Osteoblast (primary cell): ENCODE measurements at regions not wholly inside any gene's neighbourhood (a gene's known extent, or its start where the extent isn't known, plus 50 kb on each side); places are given as distances from the start of the nearest gene placed in this dataset.

Experiments used
- DNase-seq: peaks from one replicate; pipeline ENCODE4 v3.0.0; 2011; ENCODE audit warnings: low spot score, mixed read lengths; ENCODE audit not compliant: insufficient read length; ENCODE audit errors: missing footprints
- H2AFZ ChIP-seq: 2 replicates; pipeline ENCODE4 v1.6.0; 2011; ENCODE audit warnings: mild to moderate bottlenecking, low read length
- H3K27ac ChIP-seq: 2 replicates; pipeline ENCODE4 v1.5.1; 2011; ENCODE audit warnings: mild to moderate bottlenecking, low read depth, low read length, moderate library complexity
- H3K27me3 ChIP-seq: 2 replicates; pipeline ENCODE4 v1.6.0; 2012; ENCODE audit warnings: mild to moderate bottlenecking, control low read depth, inconsistent platforms, low read length, moderate library complexity; ENCODE audit not compliant: insufficient read depth
- H3K36me3 ChIP-seq: 2 replicates; pipeline ENCODE4 v1.5.1; 2011; ENCODE audit warnings: mild to moderate bottlenecking, low read length, control low read depth, moderate library complexity; ENCODE audit not compliant: insufficient read depth
- H3K4me1 ChIP-seq: 2 replicates; pipeline ENCODE4 v1.5.1; 2011; ENCODE audit warnings: mild to moderate bottlenecking, low read length, control low read depth, moderate library complexity; ENCODE audit not compliant: insufficient read depth
- H3K4me2 ChIP-seq: 2 replicates; pipeline ENCODE4 v1.6.0; 2011; ENCODE audit warnings: mild to moderate bottlenecking, low read length; ENCODE audit not compliant: insufficient read depth
- H3K4me3 ChIP-seq: fragments of 200-600 bp; sonication (generic); 3 replicates; pipeline ENCODE4 v1.5.1; 2012; ENCODE audit warnings: mild to moderate bottlenecking, low read length, inconsistent platforms; ENCODE audit not compliant: insufficient read depth
- H3K79me2 ChIP-seq: 2 replicates; pipeline ENCODE4 v1.6.0; 2012; ENCODE audit warnings: mild to moderate bottlenecking, low read length, control low read depth, inconsistent platforms; ENCODE audit not compliant: insufficient read depth
- H3K9me3 ChIP-seq: 2 replicates; pipeline ENCODE4 v1.5.1; 2011; ENCODE audit warnings: low read depth, low read length, control low read depth
- H4K20me1 ChIP-seq: 2 replicates; pipeline ENCODE4 v1.6.0; 2012; ENCODE audit warnings: mild to moderate bottlenecking, low read length, control low read depth; ENCODE audit not compliant: insufficient read depth
- CTCF ChIP-seq: IDR thresholded peaks from 2 replicates; pipeline ENCODE4 v1.5.1; 2011; ENCODE audit warnings: mild to moderate bottlenecking, low read depth, low read length, moderate library complexity; ENCODE audit errors: extremely low read depth

- Histone ChIP-seq H4K20me1 (no peaks in the 10 kb centered on the region), H3K4me2 (no peak overlapping the region), H2AFZ (no peak overlapping the region), H3K27me3 (no peaks in the 10 kb centered on the region), H3K27ac (no peak overlapping the region), H3K36me3 (no peaks in the 10 kb centered on the region), H3K4me3 (no peak overlapping the region), H3K9me3 (peaks cover 3% of the 10 kb centered on the region), H3K4me1 (no peaks in the 10 kb centered on the region), H3K79me2 (no peaks in the 10 kb centered on the region)
- DNase-seq, result no peak
- TF ChIP-seq CTCF, result no peak
Observed at GRCh38 chr2:34627003-34627402, 1027.9 kb upstream of the FAM98A start.

DNA sequence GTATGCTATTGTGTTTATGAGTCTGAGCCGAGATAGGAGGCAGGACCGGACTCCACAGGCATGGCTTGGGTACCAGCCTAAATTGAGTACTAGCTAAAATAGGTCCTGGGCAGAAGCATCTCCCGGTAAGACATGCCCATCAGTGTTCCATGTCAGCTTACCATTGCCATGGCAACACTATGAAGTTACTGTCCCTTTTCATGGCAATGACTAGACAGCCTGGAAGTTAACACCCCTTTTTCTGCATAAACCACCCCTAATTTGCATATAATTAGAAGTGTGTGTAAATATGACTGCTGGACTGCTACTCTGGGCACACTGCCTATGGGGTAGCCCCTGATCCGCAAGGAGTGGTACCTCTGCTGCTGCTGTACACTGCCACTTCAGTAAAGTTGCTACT lies 1005.1 kb upstream of the FAM98A start:
- H3K27ac ChIP-seq, result no peak overlapping the region
- no peaks in the 10 kb centered on the region for H4K20me1 ChIP-seq

GRCh38 chr2:34602262-34602661 lies 1003.2 kb upstream of the FAM98A start:
- no peaks in the 10 kb centered on the region for H3K27me3 ChIP-seq
- peaks cover 2% of the 10 kb centered on the region for H3K9me3 ChIP-seq
- no peak for DNase-seq
- no peak overlapping the region for H3K27ac ChIP-seq
- no peaks in the 10 kb centered on the region for H4K20me1 ChIP-seq
- TF ChIP-seq CTCF, result no peak
- no peaks in the 10 kb centered on the region for H3K36me3 ChIP-seq
- no peaks in the 10 kb centered on the region for H3K4me1 ChIP-seq
- H3K4me3 ChIP-seq, result no peak overlapping the region
- H2AFZ ChIP-seq, result no peak overlapping the region
- H3K4me2 ChIP-seq, result no peak overlapping the region
- no peaks in the 10 kb centered on the region for H3K79me2 ChIP-seq

More for the DNA sequence above, 1005.1 kb upstream of the FAM98A start:
- no peak for TF ChIP-seq CTCF
- DNase-seq, result no peak
- no peaks in the 10 kb centered on the region for H3K36me3 ChIP-seq
- no peaks in the 10 kb centered on the region for H3K27me3 ChIP-seq
- no peaks in the 10 kb centered on the region for H3K4me1 ChIP-seq
- no peaks in the 10 kb centered on the region for H3K79me2 ChIP-seq
- H3K4me2 ChIP-seq, result no peak overlapping the region
- H3K4me3 ChIP-seq, result no peak overlapping the region
- H3K9me3 ChIP-seq, result peaks cover 2% of the 10 kb centered on the region
- no peak overlapping the region for H2AFZ ChIP-seq

DNA sequence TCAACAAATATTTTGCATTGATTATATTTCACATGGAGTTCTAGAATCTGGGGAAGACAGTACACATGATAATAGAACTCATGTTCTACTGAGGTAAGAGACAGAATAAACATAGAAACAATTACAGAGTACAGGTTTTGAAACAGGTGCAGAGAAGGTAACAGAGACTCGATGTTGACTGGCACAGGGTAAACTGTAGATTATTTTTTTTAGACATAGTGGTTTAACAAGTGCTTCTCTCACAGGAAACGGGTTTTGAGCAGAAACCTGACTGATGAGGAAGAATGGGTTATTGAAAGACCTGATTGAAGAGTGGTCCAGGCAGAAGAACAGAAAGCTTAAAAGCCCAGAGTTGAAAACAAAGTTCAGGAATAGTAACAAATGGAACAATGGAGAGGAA lies 1002.5 kb upstream of the FAM98A start:
- TF ChIP-seq CTCF, result no peak
- Histone ChIP-seq H3K36me3 (no peaks in the 10 kb centered on the region), H3K27ac (no peak overlapping the region), H4K20me1 (no peaks in the 10 kb centered on the region), H3K4me1 (no peaks in the 10 kb centered on the region), H3K9me3 (peaks cover 2% of the 10 kb centered on the region), H3K79me2 (no peaks in the 10 kb centered on the region), H3K4me2 (no peak overlapping the region), H3K4me3 (no peak overlapping the region), H2AFZ (no peak overlapping the region), H3K27me3 (no peaks in the 10 kb centered on the region)
- DNase-seq, result no peak
